ENCODE measurements at regions not wholly inside any gene's neighbourhood (a gene's known extent, or its start where the extent isn't known, plus 50 kb on each side); places are given as distances from the start of the nearest gene placed in this dataset.

DNA sequence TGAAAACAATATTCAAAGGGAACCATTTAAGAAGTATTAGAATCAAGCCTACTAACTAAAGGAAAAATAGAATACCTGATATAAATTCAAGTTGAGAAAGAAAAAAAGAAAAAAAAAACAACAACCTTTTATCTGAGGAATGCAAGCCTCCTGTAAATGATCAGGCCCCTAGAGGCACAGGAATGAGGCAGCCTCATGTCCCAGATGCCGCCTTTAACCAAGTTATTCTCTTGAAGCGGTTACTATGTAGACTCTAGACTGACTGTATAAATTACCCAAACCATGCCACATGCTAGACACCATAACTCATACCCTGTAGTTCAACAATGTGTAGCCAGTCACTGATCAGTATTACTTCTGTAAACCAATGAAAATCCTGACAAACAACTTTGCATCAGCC is 929.6 kb downstream of the TAF11L14 start:
- DNase-seq (ENCODE audit: low read depth in 1 of 2, low spot score in 1 of 2) = no peak
- TF ChIP-seq GABPA (IDR thresholded peaks at IDR 0.05; ENCODE audit: low read depth) = no peak
- TF ChIP-seq SPI1 (IDR thresholded peaks at IDR 0.05; ENCODE audit: borderline replicate concordance, low read depth) = no peak
- TF ChIP-seq, protein P1, sequence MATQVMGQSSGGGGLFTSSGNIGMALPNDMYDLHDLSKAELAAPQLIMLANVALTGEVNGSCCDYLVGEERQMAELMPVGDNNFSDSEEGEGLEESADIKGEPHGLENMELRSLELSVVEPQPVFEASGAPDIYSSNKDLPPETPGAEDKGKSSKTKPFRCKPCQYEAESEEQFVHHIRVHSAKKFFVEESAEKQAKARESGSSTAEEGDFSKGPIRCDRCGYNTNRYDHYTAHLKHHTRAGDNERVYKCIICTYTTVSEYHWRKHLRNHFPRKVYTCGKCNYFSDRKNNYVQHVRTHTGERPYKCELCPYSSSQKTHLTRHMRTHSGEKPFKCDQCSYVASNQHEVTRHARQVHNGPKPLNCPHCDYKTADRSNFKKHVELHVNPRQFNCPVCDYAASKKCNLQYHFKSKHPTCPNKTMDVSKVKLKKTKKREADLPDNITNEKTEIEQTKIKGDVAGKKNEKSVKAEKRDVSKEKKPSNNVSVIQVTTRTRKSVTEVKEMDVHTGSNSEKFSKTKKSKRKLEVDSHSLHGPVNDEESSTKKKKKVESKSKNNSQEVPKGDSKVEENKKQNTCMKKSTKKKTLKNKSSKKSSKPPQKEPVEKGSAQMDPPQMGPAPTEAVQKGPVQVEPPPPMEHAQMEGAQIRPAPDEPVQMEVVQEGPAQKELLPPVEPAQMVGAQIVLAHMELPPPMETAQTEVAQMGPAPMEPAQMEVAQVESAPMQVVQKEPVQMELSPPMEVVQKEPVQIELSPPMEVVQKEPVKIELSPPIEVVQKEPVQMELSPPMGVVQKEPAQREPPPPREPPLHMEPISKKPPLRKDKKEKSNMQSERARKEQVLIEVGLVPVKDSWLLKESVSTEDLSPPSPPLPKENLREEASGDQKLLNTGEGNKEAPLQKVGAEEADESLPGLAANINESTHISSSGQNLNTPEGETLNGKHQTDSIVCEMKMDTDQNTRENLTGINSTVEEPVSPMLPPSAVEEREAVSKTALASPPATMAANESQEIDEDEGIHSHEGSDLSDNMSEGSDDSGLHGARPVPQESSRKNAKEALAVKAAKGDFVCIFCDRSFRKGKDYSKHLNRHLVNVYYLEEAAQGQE (IDR thresholded peaks at IDR 0.05; ENCODE audit: insufficient replicate concordance, low read depth) = no peak

GRCh38 chr5:18566671-18567070 is 932.4 kb downstream of the TAF11L14 start:
- Histone ChIP-seq H3K4me3 (replicated peaks; ENCODE audit: insufficient read depth, low read length) (no peak overlapping the region), H3K27me3 (ENCODE audit: insufficient read depth, poor library complexity, severe bottlenecking) (no peaks in the 10 kb centered on the region), H3K27ac (replicated peaks) (no peak overlapping the region)
- DNase-seq (ENCODE audit: low read depth in 1 of 2, low spot score in 1 of 2) = no peak
- TF ChIP-seq SPI1 (IDR thresholded peaks at IDR 0.05; ENCODE audit: borderline replicate concordance, low read depth) (no peak), GABPA (IDR thresholded peaks at IDR 0.05; ENCODE audit: low read depth) (no peak), CTCF (IDR thresholded peaks at IDR 0.05; ENCODE audit: insufficient read depth, low read length) (no peak), POLR2AphosphoS5 (IDR thresholded peaks at IDR 0.05; ENCODE audit: low read depth) (no peak)
- TF ChIP-seq, protein P1 (IDR thresholded peaks at IDR 0.05; ENCODE audit: insufficient replicate concordance, low read depth) = no peak

More for the DNA sequence above, 929.6 kb downstream of the TAF11L14 start:
- Histone ChIP-seq H3K4me3 (replicated peaks; ENCODE audit: insufficient read depth, low read length) (no peak overlapping the region), H3K27ac (replicated peaks) (no peak overlapping the region), H3K27me3 (ENCODE audit: insufficient read depth, poor library complexity, severe bottlenecking) (no peaks in the 10 kb centered on the region)

DNA sequence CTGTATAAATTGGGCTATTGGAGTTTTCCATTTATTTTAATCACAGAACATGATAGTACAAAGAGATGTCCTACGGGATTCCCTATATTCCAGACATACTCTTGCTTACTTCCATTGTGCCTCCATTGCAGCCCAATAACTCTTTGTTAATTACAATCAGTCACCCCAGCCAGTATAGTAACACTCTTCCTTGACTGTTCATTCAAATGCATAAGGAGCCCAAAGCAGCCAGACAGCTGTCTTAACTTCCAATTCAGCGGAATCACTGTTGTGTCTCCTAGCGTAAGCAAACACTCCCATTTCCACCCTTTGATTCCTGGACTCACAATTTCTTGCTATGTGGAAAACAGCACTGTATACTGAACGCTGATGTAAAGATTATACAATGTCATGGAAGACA is 942.3 kb downstream of the TAF11L14 start:
- DNase-seq (ENCODE audit: low read depth in 1 of 2, low spot score in 1 of 2) = no peak
- no peak for TF ChIP-seq SPI1 (IDR thresholded peaks at IDR 0.05; ENCODE audit: borderline replicate concordance, low read depth)
- TF ChIP-seq GABPA (IDR thresholded peaks at IDR 0.05; ENCODE audit: low read depth) = no peak
- no peak for TF ChIP-seq POLR2AphosphoS5 (IDR thresholded peaks at IDR 0.05; ENCODE audit: low read depth)
- TF ChIP-seq, protein P1 (IDR thresholded peaks at IDR 0.05; ENCODE audit: insufficient replicate concordance, low read depth) = no peak
- TF ChIP-seq CTCF (IDR thresholded peaks at IDR 0.05; ENCODE audit: insufficient read depth, low read length) = no peak
- H3K27me3 ChIP-seq (ENCODE audit: insufficient read depth, poor library complexity, severe bottlenecking) = no peaks in the 10 kb centered on the region
- H3K27ac ChIP-seq (replicated peaks) = no peak overlapping the region
- no peak overlapping the region for H3K4me3 ChIP-seq (replicated peaks; ENCODE audit: insufficient read depth, low read length)

Data from HL-60 (cell line).